Central memory CD8-positive, alpha-beta T cell (primary cell): ENCODE measurements at regions not wholly inside any gene's neighbourhood (a gene's known extent, or its start where the extent isn't known, plus 50 kb on each side); places are given as distances from the start of the nearest gene placed in this dataset.

Experiments used
- ATAC-seq: fragments of 150-1000 bp; cut with Tn5 transposase; replicated peaks from 2 replicates; pipeline ENCODE4 v1.10.0; 2022; ENCODE audit warnings: mild to moderate bottlenecking, moderate FRiP score, moderate number of reproducible peaks; ENCODE audit not compliant: poor library complexity, severe bottlenecking; ENCODE audit errors: extremely low read depth
- DNase-seq, 2 donors: peaks; one replicate each; pipeline ENCODE4 v3.0.0; 2021; ENCODE audit warnings: low spot score in 2 of 2
- H3K27ac Mint-ChIP-seq: one replicate; pipeline ENCODE4 v1.8.0; 2022; ENCODE audit warnings: low read depth, mild to moderate bottlenecking, moderate library complexity, mixed read lengths
- H3K27me3 Mint-ChIP-seq: one replicate; pipeline ENCODE4 v1.8.0; 2022; ENCODE audit warnings: mixed read lengths
- H3K36me3 Mint-ChIP-seq: one replicate; pipeline ENCODE4 v1.8.0; 2022; ENCODE audit warnings: mild to moderate bottlenecking, moderate library complexity, mixed read lengths; ENCODE audit not compliant: insufficient read depth
- H3K4me1 Mint-ChIP-seq: one replicate; pipeline ENCODE4 v1.8.0; 2022; ENCODE audit warnings: mixed read lengths
- H3K4me3 Mint-ChIP-seq: one replicate; pipeline ENCODE4 v1.8.0; 2022; ENCODE audit warnings: mild to moderate bottlenecking, moderate library complexity, mixed read lengths
- H3K9me3 Mint-ChIP-seq: one replicate; pipeline ENCODE4 v1.8.0; 2022; ENCODE audit warnings: mixed read lengths

GRCh38 chr4:67167849-67168248 is 377.5 kb downstream of the CENPC start:
- H3K27me3 Mint-ChIP-seq = no peaks in the 10 kb centered on the region
- H3K9me3 Mint-ChIP-seq = peaks cover 8% of the 10 kb centered on the region
- DNase-seq (no peak), ATAC-seq (no peak)
- no peak overlapping the region for H3K27ac Mint-ChIP-seq
- H3K4me1 Mint-ChIP-seq = no peaks in the 10 kb centered on the region
- no peak overlapping the region for H3K4me3 Mint-ChIP-seq
- peaks cover 2% of the 10 kb centered on the region for H3K36me3 Mint-ChIP-seq

DNA sequence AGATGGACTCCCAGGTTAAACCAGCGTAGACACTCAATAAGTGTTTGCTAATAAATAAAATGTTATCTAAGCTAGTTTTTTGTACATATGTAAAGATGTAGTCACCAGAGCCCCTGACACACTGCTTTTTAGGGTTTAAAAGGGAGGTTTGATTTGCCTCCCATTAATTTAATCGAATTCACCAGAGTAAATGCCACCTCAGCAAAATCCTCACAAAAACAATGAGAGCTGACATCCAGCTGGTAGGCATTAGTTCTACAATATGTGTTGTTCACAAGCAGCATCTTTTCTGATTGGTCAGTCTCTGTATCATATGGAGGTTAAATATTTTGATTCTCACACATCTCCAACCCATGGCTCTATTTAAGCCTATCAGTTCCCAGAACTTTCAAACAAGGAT is 382.6 kb downstream of the CENPC start:
- Mint-ChIP-seq H3K4me3 (no peak overlapping the region), H3K36me3 (no peaks in the 10 kb centered on the region), H3K9me3 (peaks cover 8% of the 10 kb centered on the region), H3K4me1 (no peaks in the 10 kb centered on the region), H3K27me3 (no peaks in the 10 kb centered on the region), H3K27ac (no peak overlapping the region)
- no peak for ATAC-seq
- DNase-seq = no peak

DNA sequence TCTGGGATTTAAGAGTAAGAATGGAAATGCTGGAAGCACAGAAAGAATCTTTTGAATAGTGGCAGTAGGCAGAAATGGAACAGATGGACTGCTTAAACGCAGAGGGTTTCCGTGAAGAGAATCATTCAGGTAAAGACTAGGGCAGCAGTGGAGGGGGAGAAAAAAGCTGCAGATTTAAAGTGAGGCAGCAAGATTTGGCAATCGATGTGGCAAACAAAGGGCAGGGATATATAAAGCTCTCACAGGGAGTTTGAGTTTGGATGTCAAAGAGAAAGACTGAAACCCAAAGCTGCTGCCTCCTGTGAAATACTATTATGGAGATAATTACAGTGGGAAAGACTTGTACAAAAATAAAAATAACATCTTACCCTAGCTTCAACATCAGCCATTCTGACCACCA is 384.0 kb downstream of the CENPC start:
- Mint-ChIP-seq H3K4me1 (no peaks in the 10 kb centered on the region), H3K4me3 (no peak overlapping the region), H3K9me3 (peaks cover 8% of the 10 kb centered on the region), H3K36me3 (no peaks in the 10 kb centered on the region), H3K27me3 (no peaks in the 10 kb centered on the region), H3K27ac (no peak overlapping the region)
- DNase-seq (no peak), ATAC-seq (no peak)

DNA sequence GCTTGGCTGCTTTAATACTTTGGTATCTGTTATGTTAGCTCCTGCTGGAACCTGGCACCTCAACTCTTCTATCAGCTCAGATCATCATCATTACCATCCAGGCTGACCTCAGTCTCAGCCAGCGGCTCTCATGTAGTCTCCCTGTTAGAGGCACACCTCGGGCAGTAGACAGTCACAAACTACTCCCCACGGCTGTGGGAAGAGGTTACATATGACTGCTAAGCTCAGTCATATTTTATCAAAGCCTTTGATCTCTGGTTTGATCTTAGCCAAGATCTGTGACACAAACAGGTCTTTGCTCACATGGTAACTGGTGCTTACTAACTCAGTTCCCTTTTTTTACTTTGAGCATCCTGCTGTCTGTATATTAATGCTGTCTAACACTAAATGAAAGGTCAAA is 384.9 kb downstream of the CENPC start:
- no peak overlapping the region for H3K27ac Mint-ChIP-seq
- no peak for ATAC-seq
- H3K27me3 Mint-ChIP-seq = no peaks in the 10 kb centered on the region
- H3K9me3 Mint-ChIP-seq = peaks cover 10% of the 10 kb centered on the region
- H3K36me3 Mint-ChIP-seq = no peaks in the 10 kb centered on the region
- no peaks in the 10 kb centered on the region for H3K4me1 Mint-ChIP-seq
- no peak overlapping the region for H3K4me3 Mint-ChIP-seq
- no peak for DNase-seq

- DNase-seq (no peak), ATAC-seq (no peak)
- H3K27me3 Mint-ChIP-seq = no peaks in the 10 kb centered on the region
- H3K4me3 Mint-ChIP-seq = no peak overlapping the region
- no peaks in the 10 kb centered on the region for H3K36me3 Mint-ChIP-seq
- peaks cover 8% of the 10 kb centered on the region for H3K9me3 Mint-ChIP-seq
- H3K27ac Mint-ChIP-seq = no peak overlapping the region
- H3K4me1 Mint-ChIP-seq = no peaks in the 10 kb centered on the region
These were observed 386.6 kb downstream of the CENPC start for GRCh38 chr4:67158666-67159065.

GRCh38 chr4:67152976-67153375 is 392.3 kb downstream of the CENPC start:
- Mint-ChIP-seq H3K27ac (no peak overlapping the region), H3K36me3 (no peaks in the 10 kb centered on the region), H3K4me1 (no peaks in the 10 kb centered on the region), H3K27me3 (no peaks in the 10 kb centered on the region), H3K4me3 (no peak overlapping the region), H3K9me3 (peaks cover 8% of the 10 kb centered on the region)
- DNase-seq (no peak), ATAC-seq (no peak)

GRCh38 chr4:67151376-67152343 is 393.6 kb downstream of the CENPC start:
- no peak overlapping the region for H3K27ac Mint-ChIP-seq
- DNase-seq (no peak), ATAC-seq (no peak)
- H3K4me3 Mint-ChIP-seq = no peak overlapping the region
- H3K9me3 Mint-ChIP-seq = peaks cover 8% of the 10 kb centered on the region
- no peaks in the 10 kb centered on the region for H3K36me3 Mint-ChIP-seq
- H3K27me3 Mint-ChIP-seq = no peaks in the 10 kb centered on the region
- H3K4me1 Mint-ChIP-seq = no peaks in the 10 kb centered on the region

DNA sequence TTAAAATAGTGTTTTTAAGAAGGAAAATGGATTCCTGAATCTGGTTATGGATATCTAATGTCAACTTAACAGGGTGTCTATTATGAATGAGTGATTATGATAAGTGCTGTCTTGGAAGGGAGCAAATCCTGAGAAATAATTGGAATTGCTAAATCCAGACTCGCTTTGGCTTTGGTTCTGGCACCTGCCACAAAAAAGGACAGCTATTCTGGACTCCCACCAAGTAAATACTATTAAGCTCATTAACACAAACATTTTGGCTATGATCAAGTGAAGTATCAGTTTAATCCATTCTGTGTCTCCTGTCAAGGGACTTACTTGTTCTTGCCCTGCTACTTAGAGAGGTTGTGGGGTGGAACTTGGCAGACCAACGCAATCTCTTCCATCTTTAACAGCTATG is 403.7 kb downstream of the CENPC start:
- no peak for ATAC-seq
- Mint-ChIP-seq H3K9me3 (peaks cover 6% of the 10 kb centered on the region), H3K36me3 (no peaks in the 10 kb centered on the region), H3K4me3 (no peak overlapping the region), H3K27me3 (no peaks in the 10 kb centered on the region), H3K27ac (no peak overlapping the region), H3K4me1 (no peaks in the 10 kb centered on the region)
- no peak for DNase-seq

- H3K4me1 Mint-ChIP-seq = no peaks in the 10 kb centered on the region
- peaks cover 12% of the 10 kb centered on the region for H3K9me3 Mint-ChIP-seq
- H3K36me3 Mint-ChIP-seq = no peaks in the 10 kb centered on the region
- H3K27me3 Mint-ChIP-seq = no peaks in the 10 kb centered on the region
- H3K27ac Mint-ChIP-seq = no peak overlapping the region
- ATAC-seq = no peak
- no peak overlapping the region for H3K4me3 Mint-ChIP-seq
- DNase-seq = no peak
These were observed 410.7 kb downstream of the CENPC start for GRCh38 chr4:67134616-67135015.

GRCh38 chr4:67133162-67133561 is 412.1 kb downstream of the CENPC start:
- DNase-seq (no peak), ATAC-seq (no peak)
- H3K27ac Mint-ChIP-seq = no peak overlapping the region
- H3K9me3 Mint-ChIP-seq = peaks cover 12% of the 10 kb centered on the region
- H3K36me3 Mint-ChIP-seq = no peaks in the 10 kb centered on the region
- H3K4me3 Mint-ChIP-seq = no peak overlapping the region
- no peaks in the 10 kb centered on the region for H3K27me3 Mint-ChIP-seq
- H3K4me1 Mint-ChIP-seq = no peaks in the 10 kb centered on the region

- H3K4me3 Mint-ChIP-seq = no peak overlapping the region
- H3K36me3 Mint-ChIP-seq = no peaks in the 10 kb centered on the region
- no peak for ATAC-seq
These were observed 414.1 kb downstream of the CENPC start for GRCh38 chr4:67131224-67131623.

GRCh38 chr4:67130411-67130810 is 414.9 kb downstream of the CENPC start:
- DNase-seq (no peak), ATAC-seq (no peak)
- no peak overlapping the region for H3K27ac Mint-ChIP-seq
- peaks cover 12% of the 10 kb centered on the region for H3K9me3 Mint-ChIP-seq
- no peaks in the 10 kb centered on the region for H3K27me3 Mint-ChIP-seq
- no peak overlapping the region for H3K4me3 Mint-ChIP-seq
- H3K4me1 Mint-ChIP-seq = no peaks in the 10 kb centered on the region
- H3K36me3 Mint-ChIP-seq = no peaks in the 10 kb centered on the region

More at GRCh38 chr4:67131224-67131623, 414.1 kb downstream of the CENPC start:
- DNase-seq = no peak
- no peak overlapping the region for H3K27ac Mint-ChIP-seq
- H3K9me3 Mint-ChIP-seq = peaks cover 12% of the 10 kb centered on the region
- no peaks in the 10 kb centered on the region for H3K27me3 Mint-ChIP-seq
- no peaks in the 10 kb centered on the region for H3K4me1 Mint-ChIP-seq

- ATAC-seq = no peak
- Mint-ChIP-seq H3K27me3 (no peaks in the 10 kb centered on the region), H3K4me1 (no peaks in the 10 kb centered on the region), H3K36me3 (no peaks in the 10 kb centered on the region), H3K27ac (no peak overlapping the region), H3K9me3 (peaks cover under 1% of the 10 kb centered on the region), H3K4me3 (no peak overlapping the region)
- DNase-seq = no peak
These were observed 418.7 kb downstream of the CENPC start for GRCh38 chr4:67126570-67126969.
